NCI-H1930 (cell line): ENCODE measurements at regions not wholly inside any gene's neighbourhood (a gene's known extent, or its start where the extent isn't known, plus 50 kb on each side); places are given as distances from the start of the nearest gene placed in this dataset.
"Not testable (repeated sequence)": the region's sequence is repeated elsewhere in the genome, so short reads cannot be mapped to it uniquely, and the experiment has no call there.

Experiments
- DNase-seq, 2 experiments: peaks; one replicate each; lab custom pipeline; 2025; lab: John Stamatoyannopoulos, UW

- DNase-seq: not testable (repeated sequence)
Measured at GRCh38 chr3:193047461-193047860, 129.8 kb upstream of the MB21D2 start.

GRCh38 chr3:193048127-193048526 is 130.5 kb upstream of the MB21D2 start:
- no peak for DNase-seq

DNA sequence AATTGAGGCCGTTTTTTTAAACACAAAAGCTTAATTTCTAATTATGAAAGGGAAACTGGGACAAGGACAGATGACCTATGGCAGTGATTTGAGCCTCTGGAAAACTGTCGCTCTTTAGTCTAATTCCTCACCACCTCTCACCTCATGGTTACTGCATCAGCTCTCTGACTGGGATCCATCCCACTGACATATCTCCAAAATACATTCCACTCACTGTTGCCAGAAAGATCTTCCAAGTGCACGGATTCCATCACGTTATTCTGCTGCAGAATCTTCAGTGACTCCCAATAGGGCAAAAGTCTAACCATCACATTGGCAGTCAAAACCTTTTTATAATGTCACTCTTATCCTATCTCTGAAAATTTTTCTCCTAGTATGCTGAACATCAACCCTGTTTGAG is 132.3 kb upstream of the MB21D2 start:
- no peak for DNase-seq

DNA sequence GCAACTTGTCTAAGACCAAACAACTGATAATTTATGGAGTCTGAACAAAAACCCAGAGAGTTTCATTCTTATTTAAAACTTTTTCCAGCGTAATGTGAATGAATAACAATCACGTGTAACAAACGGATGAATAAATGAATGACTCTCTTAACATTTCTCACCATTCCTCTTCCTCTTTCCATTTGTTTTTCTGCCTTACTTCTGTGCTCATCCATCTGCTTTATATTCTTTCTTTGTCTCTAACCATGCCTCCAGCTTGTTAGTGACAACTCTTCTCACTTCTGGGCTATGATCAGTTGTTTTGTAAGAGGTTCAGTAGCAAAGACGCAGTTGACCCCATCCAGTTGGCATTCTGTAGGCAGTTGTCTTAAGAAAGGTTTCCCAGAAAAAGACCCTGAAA is 133.7 kb upstream of the MB21D2 start:
- DNase-seq: no peak

DNA sequence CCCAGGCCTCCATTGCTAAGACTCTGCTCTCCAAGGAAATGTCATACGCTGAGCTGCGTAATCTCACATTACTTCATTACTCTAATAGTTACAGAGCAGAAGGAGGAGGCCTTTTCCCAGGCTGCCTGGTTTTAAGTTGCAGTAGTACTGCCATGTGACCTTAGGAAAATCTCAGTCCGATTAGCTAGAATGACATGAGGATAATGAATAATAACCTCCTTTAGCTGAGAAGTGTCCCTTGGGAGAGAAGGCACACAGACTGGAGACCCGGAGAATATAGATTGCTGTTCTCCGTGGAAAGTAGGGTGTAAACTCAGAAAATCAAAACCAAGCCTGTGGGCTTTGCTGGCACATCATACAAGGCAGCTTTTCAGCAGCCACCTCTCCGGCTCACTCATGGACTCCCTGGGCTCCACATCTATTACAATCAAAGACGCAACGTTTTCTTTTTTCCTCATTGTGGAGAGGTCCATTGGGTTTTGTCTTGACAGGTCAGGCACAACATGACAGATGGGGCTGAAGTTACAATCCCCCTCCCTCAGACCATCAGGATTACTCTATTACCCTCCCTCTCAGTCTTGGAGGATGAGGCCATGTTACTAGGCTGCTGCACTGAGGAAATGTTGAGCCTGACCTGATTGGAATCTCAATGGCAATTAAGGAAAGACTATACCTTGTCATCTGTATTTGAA is 134.8 kb upstream of the MB21D2 start:
- no peak for DNase-seq

GRCh38 chr3:193053046-193053435 is 135.4 kb upstream of the MB21D2 start:
- DNase-seq: no peak

GRCh38 chr3:193055352-193055751 is 137.7 kb upstream of the MB21D2 start:
- no peak for DNase-seq

DNA sequence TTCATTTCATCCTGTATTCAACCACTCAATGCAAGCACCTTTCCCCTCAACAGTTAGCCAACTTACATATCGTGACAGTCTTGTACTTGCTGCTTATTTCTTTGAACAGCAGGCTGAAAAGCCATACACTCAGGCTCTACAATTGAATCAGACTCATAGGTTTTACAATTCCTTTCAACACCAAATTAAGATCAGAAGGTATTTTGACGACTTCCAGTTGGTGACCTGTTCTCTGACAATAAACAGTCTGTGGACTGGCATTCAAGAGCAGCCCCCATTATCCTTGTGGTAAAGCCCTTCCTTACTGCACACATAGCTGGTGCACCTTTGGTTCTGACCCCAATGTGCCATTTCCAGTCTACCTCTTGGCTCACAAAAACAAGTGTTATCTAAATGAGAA is 140.0 kb upstream of the MB21D2 start:
- no peak for DNase-seq

DNA sequence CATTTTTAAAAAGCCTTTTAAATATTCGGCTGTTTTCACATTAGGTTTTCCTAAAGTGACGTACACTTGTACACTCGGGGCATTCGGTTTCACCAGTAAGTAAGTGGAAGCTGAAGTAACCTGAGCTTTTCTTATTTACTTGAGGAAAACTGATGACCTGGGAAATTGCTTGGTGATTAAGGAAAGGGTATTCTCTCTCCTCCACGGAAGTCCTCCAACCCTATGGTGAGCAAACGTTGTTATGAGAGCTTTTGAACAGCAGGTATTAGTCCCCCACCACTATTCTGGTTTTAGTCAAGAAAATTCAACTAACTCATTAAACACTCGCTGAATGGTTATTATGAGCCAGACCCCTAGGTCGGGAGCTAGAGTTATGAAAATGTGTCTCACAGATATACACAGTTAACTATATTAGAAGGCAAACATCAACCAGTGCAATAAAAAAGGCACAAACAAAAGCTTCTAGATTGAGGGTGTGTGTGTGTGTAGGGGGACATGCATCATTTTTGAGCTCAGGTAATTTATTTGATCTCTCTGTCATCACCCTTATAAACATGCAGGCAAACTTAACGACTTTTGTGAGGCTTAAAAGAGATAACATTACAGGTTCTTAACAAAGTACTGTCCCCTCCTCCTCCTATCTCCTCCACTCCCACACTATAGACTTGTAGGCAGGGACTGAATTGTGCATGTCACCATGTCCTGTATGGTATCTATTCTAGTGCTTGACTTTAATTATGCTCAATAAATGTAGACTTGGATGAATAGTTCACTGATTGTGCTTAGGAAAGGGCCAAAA is 143.3 kb upstream of the MB21D2 start:
- DNase-seq: peak in 1 of 2 experiments; percentile 9

GRCh38 chr3:193068365-193068764 is 150.7 kb upstream of the MB21D2 start:
- no peak for DNase-seq

- not testable (repeated sequence) for DNase-seq
Measured at GRCh38 chr3:193069732-193070131, 152.1 kb upstream of the MB21D2 start.

DNA sequence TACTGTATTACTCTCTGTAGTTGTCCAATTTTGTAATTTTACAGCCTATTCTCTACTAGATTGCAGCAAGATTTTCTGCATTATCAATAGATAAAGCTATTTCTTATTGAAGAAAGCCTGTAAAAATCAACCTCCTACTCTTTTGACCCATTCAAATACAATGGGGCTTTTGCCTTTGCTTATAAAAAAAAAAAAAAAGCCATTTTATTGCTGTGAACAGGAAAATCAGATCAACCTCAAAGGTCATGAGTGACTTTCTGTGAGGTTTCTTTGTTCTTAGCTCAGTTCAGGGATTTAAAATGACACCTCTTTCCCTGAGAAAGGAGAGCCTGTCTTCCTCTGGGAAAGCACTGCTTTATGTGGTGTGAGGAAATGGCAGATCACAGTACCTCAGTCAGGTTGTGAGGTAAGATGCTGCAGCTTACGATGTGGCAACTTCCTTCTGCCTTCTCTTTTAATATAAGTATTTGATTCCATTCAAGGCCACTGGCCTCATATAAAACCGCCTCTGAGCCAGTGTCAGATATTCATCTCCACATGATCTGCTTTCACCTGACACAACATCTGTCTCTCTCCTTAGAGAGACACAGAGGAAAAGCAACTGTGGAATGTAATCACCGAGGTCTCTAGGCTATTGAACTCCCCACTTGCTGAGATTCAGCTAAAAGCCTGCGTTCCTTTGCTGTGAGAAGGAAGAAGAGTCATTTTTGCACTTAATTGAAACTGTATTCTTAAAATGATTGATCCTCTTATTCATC is 161.5 kb upstream of the MB21D2 start:
- no peak for DNase-seq

DNA sequence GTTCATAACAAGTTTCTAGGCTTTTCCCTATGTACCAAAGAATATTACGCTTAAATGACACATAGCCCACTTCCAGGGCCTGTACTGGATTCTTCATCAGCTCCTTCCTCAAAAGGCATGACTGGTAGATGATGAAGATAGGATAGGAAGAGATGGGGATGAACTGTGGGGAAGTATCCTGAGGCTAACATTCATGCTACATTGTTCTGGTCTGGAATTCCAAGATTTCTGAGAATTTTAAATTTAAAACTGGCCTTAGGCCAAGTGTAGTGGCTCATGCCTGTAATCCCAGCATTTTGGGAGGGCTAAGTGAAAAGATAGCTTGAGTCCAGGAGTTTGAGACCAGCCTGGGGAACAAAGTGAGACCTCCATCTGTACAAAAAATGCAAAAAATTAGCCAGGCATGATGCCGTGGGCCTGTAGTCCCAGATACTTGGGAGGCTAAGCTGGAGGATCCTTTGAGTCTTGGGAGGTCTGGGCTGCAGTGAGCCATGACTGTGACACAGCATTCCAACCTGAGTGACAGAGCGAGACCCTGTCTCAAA is 160.1 kb upstream of the PLAAT1 start:
- no peak for DNase-seq

DNA sequence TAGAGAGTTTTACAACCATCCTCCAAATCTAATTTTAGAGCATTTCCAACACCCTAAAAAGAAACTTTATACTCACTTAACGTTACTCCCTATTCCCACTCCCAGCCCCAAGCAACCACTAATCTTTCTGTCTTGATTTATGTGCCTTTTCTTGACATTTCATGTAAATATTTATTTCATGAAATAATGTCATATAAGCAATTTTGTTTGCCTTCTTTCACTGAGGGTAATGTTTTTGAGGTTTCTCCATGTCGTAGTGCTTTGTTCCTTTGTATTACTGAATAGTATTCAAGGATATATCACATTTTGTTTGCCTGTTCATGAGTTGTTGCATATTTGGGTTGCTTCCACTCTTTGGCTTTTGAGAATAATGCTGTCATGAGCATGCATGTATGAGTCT is 155.4 kb upstream of the PLAAT1 start:
- DNase-seq: no peak

- DNase-seq: no peak
Measured at GRCh38 chr3:193086681-193087080, 154.3 kb upstream of the PLAAT1 start.

GRCh38 chr3:193087336-193087735 is 153.7 kb upstream of the PLAAT1 start:
- no peak for DNase-seq

DNA sequence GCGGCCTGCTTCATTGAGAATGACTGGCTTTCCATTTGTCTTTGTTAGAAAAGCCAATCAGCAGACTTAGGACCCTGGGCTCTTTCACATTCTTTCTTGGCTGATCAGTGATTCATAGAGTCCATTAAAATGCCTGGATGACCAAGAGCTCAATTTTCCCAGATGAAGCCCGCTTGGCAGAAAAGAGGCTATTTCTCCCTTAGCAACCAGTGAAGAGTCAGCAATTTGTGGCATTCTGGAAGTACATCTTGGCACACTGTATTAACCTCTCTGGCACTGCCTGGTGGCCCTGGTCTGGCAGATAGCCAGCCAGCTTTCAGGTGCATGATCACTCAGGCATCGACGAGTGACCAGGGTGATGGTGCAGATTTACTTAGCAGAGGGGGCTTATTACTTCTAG is 145.7 kb upstream of the PLAAT1 start:
- DNase-seq: no peak

GRCh38 chr3:193096076-193096475 is 144.9 kb upstream of the PLAAT1 start:
- no peak for DNase-seq

- DNase-seq: no peak
Measured at GRCh38 chr3:193114431-193115340, 126.3 kb upstream of the PLAAT1 start.

- no peak for DNase-seq
Measured at GRCh38 chr3:193116871-193117270, 124.2 kb upstream of the PLAAT1 start.

DNA sequence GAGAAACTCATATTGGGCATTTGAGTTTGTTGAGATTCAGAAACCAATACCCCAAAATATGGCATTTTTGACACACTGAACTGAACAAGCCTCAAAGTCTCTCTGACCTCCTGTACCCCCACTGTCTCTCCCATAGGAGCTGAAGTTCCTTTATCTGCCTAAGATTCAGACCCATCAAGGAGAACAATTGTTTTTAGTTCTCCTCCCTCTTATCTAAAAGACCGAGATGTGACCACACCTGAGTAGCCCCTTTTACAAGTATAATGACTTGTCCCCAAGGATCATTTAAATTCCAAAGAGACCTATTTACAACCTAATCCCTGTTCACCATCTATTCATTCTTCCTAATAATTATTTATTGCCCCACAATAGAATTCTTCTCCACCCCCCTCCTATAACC is 122.1 kb upstream of the PLAAT1 start:
- no peak for DNase-seq

DNA sequence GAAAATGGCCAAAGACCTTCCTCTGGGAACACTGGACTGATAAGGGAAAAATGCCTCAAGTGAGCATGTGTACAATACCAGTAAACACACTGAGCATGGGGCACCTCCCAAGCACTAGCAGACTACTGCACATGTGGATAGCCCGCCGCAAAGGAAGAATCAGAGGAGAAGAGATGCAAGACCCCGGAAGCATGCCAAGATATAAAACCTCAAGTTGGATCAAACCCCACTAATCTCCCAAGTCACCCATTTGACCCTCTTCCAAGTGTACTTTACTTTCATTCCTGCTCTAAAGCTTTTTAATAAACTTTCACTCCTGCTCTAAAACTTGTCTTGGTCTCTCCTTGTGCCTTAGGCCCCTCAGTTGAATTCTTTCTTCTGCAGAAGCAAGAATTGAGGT is 121.1 kb upstream of the PLAAT1 start:
- no peak for DNase-seq
